Right lobe of liver (tissue), 6 donors: ENCODE measurements at regions not wholly inside any gene's neighbourhood (a gene's known extent, or its start where the extent isn't known, plus 50 kb on each side); places are given as distances from the start of the nearest gene placed in this dataset.

Source experiments
- ATAC-seq, 4 donors: fragments of 200-7000 bp; cut with Tn5 transposase; one replicate each; pipeline ENCODE4 v1.9.1; 2020; ENCODE audit warnings: mild to moderate bottlenecking in 4 of 4, moderate library complexity in 4 of 4
- DNase-seq, 3 donors: peaks; one replicate each; pipeline ENCODE4 v3.0.0-alpha.2; 2020
- H3K27ac ChIP-seq, 3 donors: fragments of 200-600 bp; one replicate each; pipeline ENCODE4 v1.8.0; 2022
- H3K27me3 ChIP-seq, 2 donors: fragments of 200-600 bp; one replicate each; pipeline ENCODE4 v1.8.0; 2022
- H3K36me3 ChIP-seq, 4 donors: fragments of 200-600 bp; sonication (generic) in 1 of 4; one replicate each; pipeline versions ENCODE4 v1.5.1 to v1.8.0; 2017 to 2022; ENCODE audit warnings: control low read depth in 1 of 4
- H3K4me1 ChIP-seq, 4 donors: fragments of 200-600 bp; sonication (generic) in 1 of 4; one replicate each; pipeline versions ENCODE4 v1.5.1 to v1.8.0; 2017 to 2022; ENCODE audit warnings: control low read depth in 1 of 4
- H3K4me3 ChIP-seq, 3 donors: fragments of 200-600 bp; one replicate each; pipeline ENCODE4 v1.8.0; 2022
- H3K9me3 ChIP-seq, 4 donors: fragments of 200-600 bp; sonication (generic) in 1 of 4; one replicate each; pipeline versions ENCODE4 v1.5.1 to v1.8.0; 2017 to 2022; ENCODE audit warnings: control low read depth in 1 of 4
- CTCF ChIP-seq, 4 donors: fragments of 200-600 bp in 3 of 4; fragments of 450-650 bp in 1 of 4; IDR thresholded peaks; one replicate each; pipeline versions ENCODE4 v1.5.1 to v1.8.0; 2016 to 2022; ENCODE audit warnings: antibody characterized with exemption in 4 of 4, mild to moderate bottlenecking in 2 of 4
- POLR2A ChIP-seq: fragments of 450-650 bp; IDR thresholded peaks from one replicate; pipeline ENCODE4 v1.6.1; 2017; ENCODE audit warnings: antibody characterized with exemption, mild to moderate bottlenecking
- WGBS: methylation state at CpG from one replicate; pipeline ENCODE4 v1.1.6; 2018; ENCODE audit warnings: low coverage, low lambda C conversion rate; ENCODE audit not compliant: insufficient coverage; ENCODE audit errors: missing lambda C conversion rate; 5-methylcytosine and 5-hydroxymethylcytosine counted together
- intact Hi-C, 2 donors: fragments of 100-400 bp; cut with DNase I; formaldehyde crosslinking; loops; one replicate each; pipeline versions ENCODE4 v1.11.2 to v1.14.1; 2022
- donor health status: DM: no; HTN: yes; CAD: no.
- donor health status: DM: no; HTN: no; CAD: no.
- donor health status: DM: no; HTN: no; CAD: no.
- donor health status: DM: no; HTN: yes; CAD: no.
- donor health status: DM: no; HTN: yes; CAD: no.

GRCh38 chr9:18235181-18235908, 238.6 kb upstream of the ADAMTSL1 start:
- no peak overlapping the region for H3K27ac ChIP-seq
- no peak for TF ChIP-seq CTCF (IDR thresholded peaks at IDR 0.05)
- no peak for TF ChIP-seq POLR2A
- H3K9me3 ChIP-seq, result no peaks in the 10 kb centered on the region
- no peaks in the 10 kb centered on the region for H3K36me3 ChIP-seq
- DNase-seq (no peak), ATAC-seq (no peak)
- H3K4me1 ChIP-seq, result no peaks in the 10 kb centered on the region
- no peaks in the 10 kb centered on the region for H3K27me3 ChIP-seq
- no peak overlapping the region for H3K4me3 ChIP-seq
- 60% methylated on average over 4 of the region's 6 CpGs for WGBS
- intact Hi-C loops, result no loop called here

GRCh38 chr9:18236336-18236735, 237.6 kb upstream of the ADAMTSL1 start:
- no peaks in the 10 kb centered on the region for H3K9me3 ChIP-seq
- no peak overlapping the region for H3K27ac ChIP-seq
- H3K4me3 ChIP-seq, result no peak overlapping the region
- no peak for ATAC-seq
- H3K36me3 ChIP-seq, result no peaks in the 10 kb centered on the region
- H3K4me1 ChIP-seq, result no peaks in the 10 kb centered on the region
- intact Hi-C loops, result no loop called here
- no peak for TF ChIP-seq POLR2A
- DNase-seq, result no peak
- WGBS, result 62% methylated on average over 3 of the region's 3 CpGs
- H3K27me3 ChIP-seq, result no peaks in the 10 kb centered on the region

- Histone ChIP-seq H3K4me1 (no peaks in the 10 kb centered on the region), H3K27ac (no peak overlapping the region), H3K27me3 (no peaks in the 10 kb centered on the region), H3K4me3 (no peak overlapping the region), H3K9me3 (no peaks in the 10 kb centered on the region), H3K36me3 (no peaks in the 10 kb centered on the region)
- TF ChIP-seq POLR2A (no peak), CTCF (IDR thresholded peaks at IDR 0.05) (no peak)
- WGBS, result 77% methylated on average over 3 of the region's 3 CpGs
- intact Hi-C loops, result no loop called here
- ATAC-seq (no peak), DNase-seq (no peak)
These were observed 236.2 kb upstream of the ADAMTSL1 start for GRCh38 chr9:18237776-18238175.

GRCh38 chr9:18238254-18238653, 235.7 kb upstream of the ADAMTSL1 start:
- Histone ChIP-seq H3K9me3 (no peaks in the 10 kb centered on the region), H3K36me3 (no peaks in the 10 kb centered on the region), H3K27ac (no peak overlapping the region), H3K27me3 (no peaks in the 10 kb centered on the region), H3K4me3 (no peak overlapping the region), H3K4me1 (no peaks in the 10 kb centered on the region)
- ATAC-seq (no peak), DNase-seq (no peak)
- TF ChIP-seq POLR2A (no peak), CTCF (IDR thresholded peaks at IDR 0.05) (no peak)
- WGBS, result 40% methylated on average over 2 of the region's 2 CpGs
- intact Hi-C loops, result no loop called here

GRCh38 chr9:18238752-18239447, 235.1 kb upstream of the ADAMTSL1 start:
- H3K36me3 ChIP-seq, result no peaks in the 10 kb centered on the region
- ATAC-seq, result no peak
- H3K9me3 ChIP-seq, result no peaks in the 10 kb centered on the region
- TF ChIP-seq CTCF (IDR thresholded peaks at IDR 0.05), result no peak
- no peak for TF ChIP-seq POLR2A
- no peak overlapping the region for H3K27ac ChIP-seq
- H3K4me3 ChIP-seq, result no peak overlapping the region
- H3K27me3 ChIP-seq, result no peaks in the 10 kb centered on the region
- no peaks in the 10 kb centered on the region for H3K4me1 ChIP-seq
- intact Hi-C loops, result no loop called here
- WGBS, result 71% methylated on average over 1 of the region's 1 CpG
- DNase-seq, result no peak
